ENCODE measurements at regions not wholly inside any gene's neighbourhood (a gene's known extent, or its start where the extent isn't known, plus 50 kb on each side); places are given as distances from the start of the nearest gene placed in this dataset.

DNA sequence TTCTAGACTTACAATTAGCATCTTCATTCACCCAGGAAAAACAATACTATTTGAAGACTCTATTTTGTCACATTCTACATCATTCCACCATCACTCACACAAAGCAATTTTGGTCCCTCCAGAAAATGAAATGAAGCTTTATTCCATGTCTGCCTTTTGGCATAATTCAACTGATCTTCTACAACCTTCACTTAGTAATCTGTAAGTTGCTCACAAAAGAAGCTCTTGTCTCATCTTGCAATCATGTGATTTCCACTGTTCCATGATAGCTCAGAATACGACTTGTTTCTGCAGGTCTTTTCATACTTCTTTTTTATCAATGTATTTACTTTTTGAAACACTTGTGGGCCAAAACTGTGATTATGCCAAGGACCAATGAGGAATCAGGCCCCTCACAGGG is 261.9 kb upstream of the NR4A3 start:
- Histone ChIP-seq H2AFZ (ENCODE audit: low read length) (no peak overlapping the region), H3K4me1 (ENCODE audit: insufficient read depth, low read length, poor library complexity, severe bottlenecking) (no peaks in the 10 kb centered on the region), H3K9me2 (ENCODE audit: insufficient read depth, low read length) (no peaks in the 10 kb centered on the region), H4K20me1 (ENCODE audit: insufficient read depth, low read length) (no peaks in the 10 kb centered on the region), H3K79me2 (ENCODE audit: insufficient read depth, low read depth, low read length) (no peaks in the 10 kb centered on the region), H3K27ac (ENCODE audit: low read depth, low read length, poor library complexity, severe bottlenecking) (no peak overlapping the region), H3K36me3 (ENCODE audit: insufficient read depth, low read length) (no peaks in the 10 kb centered on the region), H3K4me2 (ENCODE audit: low read length) (no peak overlapping the region), H3K4me3 (ENCODE audit: low read depth, low read length, poor library complexity, severe bottlenecking) (no peak overlapping the region), H3K9me3 (ENCODE audit: low read length) (no peaks in the 10 kb centered on the region)
- TF ChIP-seq, protein P1, sequence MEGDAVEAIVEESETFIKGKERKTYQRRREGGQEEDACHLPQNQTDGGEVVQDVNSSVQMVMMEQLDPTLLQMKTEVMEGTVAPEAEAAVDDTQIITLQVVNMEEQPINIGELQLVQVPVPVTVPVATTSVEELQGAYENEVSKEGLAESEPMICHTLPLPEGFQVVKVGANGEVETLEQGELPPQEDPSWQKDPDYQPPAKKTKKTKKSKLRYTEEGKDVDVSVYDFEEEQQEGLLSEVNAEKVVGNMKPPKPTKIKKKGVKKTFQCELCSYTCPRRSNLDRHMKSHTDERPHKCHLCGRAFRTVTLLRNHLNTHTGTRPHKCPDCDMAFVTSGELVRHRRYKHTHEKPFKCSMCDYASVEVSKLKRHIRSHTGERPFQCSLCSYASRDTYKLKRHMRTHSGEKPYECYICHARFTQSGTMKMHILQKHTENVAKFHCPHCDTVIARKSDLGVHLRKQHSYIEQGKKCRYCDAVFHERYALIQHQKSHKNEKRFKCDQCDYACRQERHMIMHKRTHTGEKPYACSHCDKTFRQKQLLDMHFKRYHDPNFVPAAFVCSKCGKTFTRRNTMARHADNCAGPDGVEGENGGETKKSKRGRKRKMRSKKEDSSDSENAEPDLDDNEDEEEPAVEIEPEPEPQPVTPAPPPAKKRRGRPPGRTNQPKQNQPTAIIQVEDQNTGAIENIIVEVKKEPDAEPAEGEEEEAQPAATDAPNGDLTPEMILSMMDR (conservative IDR thresholded peaks at IDR 0.05; ENCODE audit: low read length): no peak
- TF ChIP-seq EZH2phosphoT487 (IDR thresholded peaks at IDR 0.05; ENCODE audit: borderline replicate concordance, low read depth, low read length): no peak
- intact Hi-C loops (cut with micrococcal nuclease; ENCODE audit: unreplicated experiment): no loop called here
- POLR2A ChIA-PET: no interaction called here
- CTCF ChIA-PET (ENCODE audit: unreplicated experiment): no interaction called here
- no peak for DNase-seq (ENCODE audit: low spot score)
- no TSS peak for BruUV-seq (replicated peaks)

DNA sequence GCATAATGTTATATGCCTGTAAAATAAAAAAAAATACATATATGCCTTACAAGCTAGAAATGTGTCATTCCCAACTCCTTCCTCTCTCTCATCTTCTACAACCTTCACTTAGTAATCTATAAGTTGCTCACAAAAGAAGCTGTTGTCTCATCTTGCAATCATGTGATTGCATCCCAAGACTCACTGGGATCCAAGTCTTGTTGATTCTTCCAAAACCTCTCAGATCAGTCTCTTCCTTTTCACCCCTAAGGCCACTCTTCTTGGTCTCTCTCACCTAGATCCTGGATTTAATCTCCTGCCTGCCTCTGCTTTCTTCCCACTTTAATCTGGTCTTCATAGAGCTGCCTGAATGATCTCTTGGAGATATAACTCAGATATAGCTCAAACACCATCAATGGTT is 261.1 kb upstream of the NR4A3 start:
- Histone ChIP-seq H3K9me3 (ENCODE audit: low read length) (no peaks in the 10 kb centered on the region), H3K27ac (ENCODE audit: low read depth, low read length, poor library complexity, severe bottlenecking) (no peak overlapping the region), H3K4me3 (ENCODE audit: low read depth, low read length, poor library complexity, severe bottlenecking) (no peak overlapping the region), H3K9me2 (ENCODE audit: insufficient read depth, low read length) (no peaks in the 10 kb centered on the region), H3K79me2 (ENCODE audit: insufficient read depth, low read depth, low read length) (no peaks in the 10 kb centered on the region), H3K36me3 (ENCODE audit: insufficient read depth, low read length) (no peaks in the 10 kb centered on the region), H3K4me1 (ENCODE audit: insufficient read depth, low read length, poor library complexity, severe bottlenecking) (no peaks in the 10 kb centered on the region), H2AFZ (ENCODE audit: low read length) (no peak overlapping the region), H3K4me2 (ENCODE audit: low read length) (no peak overlapping the region), H4K20me1 (ENCODE audit: insufficient read depth, low read length) (no peaks in the 10 kb centered on the region)
- TF ChIP-seq EZH2phosphoT487 (IDR thresholded peaks at IDR 0.05; ENCODE audit: borderline replicate concordance, low read depth, low read length): no peak
- TF ChIP-seq, protein P1 (conservative IDR thresholded peaks at IDR 0.05; ENCODE audit: low read length): no peak
- CTCF ChIA-PET (ENCODE audit: unreplicated experiment): no interaction called here
- intact Hi-C loops (cut with micrococcal nuclease; ENCODE audit: unreplicated experiment): no loop called here
- BruUV-seq (replicated peaks): no TSS peak
- DNase-seq (ENCODE audit: low spot score): no peak
- POLR2A ChIA-PET: interaction anchor here (1.6 kb wide), 1 partner anchor 16 kb away, joined by 3 read pairs; no protein-coding TSS in a partner anchor

DNA sequence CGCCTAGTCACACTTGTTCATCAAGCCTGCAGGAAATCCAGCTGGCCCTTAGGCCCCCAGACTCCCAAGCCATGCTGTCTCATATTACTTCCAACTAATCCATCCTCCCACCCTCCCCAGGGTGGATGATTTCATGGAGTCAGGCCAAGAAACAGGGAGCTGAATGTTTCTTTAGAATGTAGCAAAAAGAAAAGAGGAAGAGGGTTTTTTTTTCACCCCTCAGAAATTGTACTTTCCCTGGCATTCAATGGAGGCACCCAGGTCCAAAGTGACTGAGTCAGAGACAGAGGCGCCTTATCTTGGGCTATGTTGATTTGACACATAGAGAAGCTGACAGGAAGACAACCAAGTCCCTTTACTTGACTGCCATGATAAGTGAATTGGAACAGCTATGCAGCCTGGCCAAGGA is 260.2 kb upstream of the NR4A3 start:
- CTCF ChIA-PET (ENCODE audit: unreplicated experiment): no interaction called here
- intact Hi-C loops (cut with micrococcal nuclease; ENCODE audit: unreplicated experiment): no loop called here
- POLR2A ChIA-PET: interaction anchor here (0.7 to 1.6 kb wide), 2 partner anchors 15 to 105 kb away, joined by 3 read pairs; no protein-coding TSS in a partner anchor

More for the DNA sequence above, 260.2 kb upstream of the NR4A3 start:
- no peak overlapping the region for H3K4me2 ChIP-seq (ENCODE audit: low read length)
- H3K4me1 ChIP-seq (ENCODE audit: insufficient read depth, low read length, poor library complexity, severe bottlenecking): no peaks in the 10 kb centered on the region
- no peaks in the 10 kb centered on the region for H3K9me3 ChIP-seq (ENCODE audit: low read length)
- H3K27ac ChIP-seq (ENCODE audit: low read depth, low read length, poor library complexity, severe bottlenecking): no peak overlapping the region
- H3K9me2 ChIP-seq (ENCODE audit: insufficient read depth, low read length): no peaks in the 10 kb centered on the region
- H3K36me3 ChIP-seq (ENCODE audit: insufficient read depth, low read length): no peaks in the 10 kb centered on the region
- BruUV-seq (replicated peaks): no TSS peak
- DNase-seq (ENCODE audit: low spot score): no peak
- no peak overlapping the region for H2AFZ ChIP-seq (ENCODE audit: low read length)
- no peaks in the 10 kb centered on the region for H3K79me2 ChIP-seq (ENCODE audit: insufficient read depth, low read depth, low read length)
- TF ChIP-seq, protein P1 (conservative IDR thresholded peaks at IDR 0.05; ENCODE audit: low read length): no peak
- TF ChIP-seq EZH2phosphoT487 (IDR thresholded peaks at IDR 0.05; ENCODE audit: borderline replicate concordance, low read depth, low read length): no peak
- no peak overlapping the region for H3K4me3 ChIP-seq (ENCODE audit: low read depth, low read length, poor library complexity, severe bottlenecking)
- H4K20me1 ChIP-seq (ENCODE audit: insufficient read depth, low read length): no peaks in the 10 kb centered on the region
